CD1c-positive myeloid dendritic cell (primary cell): ENCODE measurements at regions not wholly inside any gene's neighbourhood (a gene's known extent, or its start where the extent isn't known, plus 50 kb on each side); places are given as distances from the start of the nearest gene placed in this dataset.

Source experiments
- DNase-seq: peaks from one replicate; pipeline ENCODE4 v3.0.0-alpha.2; 2016; ENCODE audit errors: extremely low spot score

GRCh38 chr6:66940003-66940402, 1233.0 kb upstream of the EYS start:
- DNase-seq: no peak

GRCh38 chr6:66937180-66937579, 1230.2 kb upstream of the EYS start:
- no peak for DNase-seq

GRCh38 chr6:66935612-66936011, 1228.6 kb upstream of the EYS start:
- DNase-seq: no peak

- no peak for DNase-seq
Observed at GRCh38 chr6:66931787-66932186, 1224.8 kb upstream of the EYS start.

GRCh38 chr6:66930559-66931290, 1223.7 kb upstream of the EYS start:
- no peak for DNase-seq

- DNase-seq: no peak
Observed at GRCh38 chr6:66926060-66926459, 1219.0 kb upstream of the EYS start.

- no peak for DNase-seq
Observed at GRCh38 chr6:66913657-66914056, 1206.6 kb upstream of the EYS start.

GRCh38 chr6:66902457-66902856, 1195.4 kb upstream of the EYS start:
- DNase-seq: no peak

GRCh38 chr6:66900133-66901083, 1193.4 kb upstream of the EYS start:
- no peak for DNase-seq

- no peak for DNase-seq
Observed at GRCh38 chr6:66897576-66897975, 1190.5 kb upstream of the EYS start.

- no peak for DNase-seq
Observed at GRCh38 chr6:66896415-66896814, 1189.4 kb upstream of the EYS start.

- DNase-seq: no peak
Observed at GRCh38 chr6:66883453-66883852, 1176.4 kb upstream of the EYS start.

- no peak for DNase-seq
Observed at GRCh38 chr6:66866801-66867200, 1159.8 kb upstream of the EYS start.

GRCh38 chr6:66865771-66866170, 1158.7 kb upstream of the EYS start:
- no peak for DNase-seq

GRCh38 chr6:66861007-66861541, 1154.0 kb upstream of the EYS start:
- no peak for DNase-seq

- no peak for DNase-seq
Observed at GRCh38 chr6:66860328-66860727, 1153.3 kb upstream of the EYS start.

GRCh38 chr6:66858196-66858595, 1151.2 kb upstream of the EYS start:
- DNase-seq: no peak

GRCh38 chr6:66854014-66854413, 1147.0 kb upstream of the EYS start:
- no peak for DNase-seq

GRCh38 chr6:66851930-66852329, 1144.9 kb upstream of the EYS start:
- no peak for DNase-seq

GRCh38 chr6:66849843-66850242, 1142.8 kb upstream of the EYS start:
- no peak for DNase-seq

GRCh38 chr6:66848244-66848953, 1141.4 kb upstream of the EYS start:
- DNase-seq: no peak

GRCh38 chr6:66838764-66839163, 1131.7 kb upstream of the EYS start:
- no peak for DNase-seq
